ENCODE measurements at regions not wholly inside any gene's neighbourhood (a gene's known extent, or its start where the extent isn't known, plus 50 kb on each side); places are given as distances from the start of the nearest gene placed in this dataset.

GRCh38 chr1:244196571-244197285 lies 145.6 kb downstream of the ZBTB18 start:
- no peak for DNase-seq (ENCODE audit: low read depth in 2 of 2)

GRCh38 chr1:244197851-244198375 lies 146.8 kb downstream of the ZBTB18 start:
- no peak for DNase-seq (ENCODE audit: low read depth in 2 of 2)

DNA sequence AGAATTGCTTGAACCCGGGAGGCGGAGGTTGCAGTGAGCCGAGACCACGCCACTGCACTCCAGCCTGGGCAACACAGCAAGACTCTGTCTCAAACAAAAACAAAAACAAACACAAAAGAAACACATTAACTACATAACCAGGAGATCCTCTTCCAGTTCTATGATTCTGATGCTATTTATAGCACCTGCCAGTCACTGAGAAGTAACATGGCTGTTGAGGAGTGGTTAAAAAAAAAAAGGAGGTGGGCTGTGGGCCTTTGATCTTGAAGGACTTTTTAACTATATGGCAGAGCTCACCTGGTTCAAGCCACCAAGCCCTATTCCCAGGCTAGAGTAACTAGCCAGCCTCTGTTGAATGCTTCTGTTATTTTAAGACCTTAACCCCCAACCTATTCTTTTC lies 148.8 kb downstream of the ZBTB18 start:
- no peak for DNase-seq (ENCODE audit: low read depth in 2 of 2)

DNA sequence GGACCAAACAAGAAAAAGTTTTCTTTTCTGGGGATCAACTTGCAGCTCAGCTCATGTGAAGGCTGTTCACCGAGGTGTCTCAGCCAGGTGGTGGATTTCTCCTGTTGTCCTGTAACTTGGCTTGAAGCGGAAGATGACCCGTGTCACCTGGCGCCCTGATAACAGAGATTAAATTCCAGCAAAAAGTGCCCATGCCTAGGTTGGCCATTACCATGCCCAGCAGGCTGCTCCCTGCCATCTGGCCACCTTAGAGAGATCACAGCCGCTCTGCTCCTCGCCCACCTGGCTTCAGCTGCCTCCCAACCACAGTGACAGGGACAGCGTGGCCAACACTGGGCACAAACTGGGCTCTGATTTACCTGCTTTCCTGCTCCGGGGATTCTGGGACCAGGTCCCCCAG lies 149.5 kb downstream of the ZBTB18 start:
- DNase-seq (ENCODE audit: low read depth in 2 of 2) = no peak

DNA sequence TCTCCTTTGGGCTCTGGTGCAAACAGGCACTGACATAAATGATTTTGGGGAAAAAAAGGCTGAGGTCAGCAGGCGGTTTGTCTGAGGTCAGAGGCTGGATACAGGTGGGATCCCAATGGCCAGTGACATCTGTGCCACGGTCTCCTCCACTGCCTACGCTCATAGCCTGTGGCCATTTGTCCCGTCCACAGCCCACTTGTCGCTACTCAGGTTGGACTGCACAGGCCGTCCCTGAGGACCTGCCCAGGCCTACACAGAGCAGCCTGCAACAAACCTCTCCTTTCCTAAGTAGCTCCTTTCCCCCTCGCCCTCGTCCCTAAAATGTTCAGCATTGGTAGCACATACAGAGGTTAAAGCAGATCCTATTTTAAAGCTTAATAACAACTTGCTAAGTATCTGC lies 150.7 kb downstream of the ZBTB18 start:
- no peak for DNase-seq (ENCODE audit: low read depth in 2 of 2)

GRCh38 chr1:244204004-244204403 lies 152.9 kb downstream of the ZBTB18 start:
- no peak for DNase-seq (ENCODE audit: low read depth in 2 of 2)

DNA sequence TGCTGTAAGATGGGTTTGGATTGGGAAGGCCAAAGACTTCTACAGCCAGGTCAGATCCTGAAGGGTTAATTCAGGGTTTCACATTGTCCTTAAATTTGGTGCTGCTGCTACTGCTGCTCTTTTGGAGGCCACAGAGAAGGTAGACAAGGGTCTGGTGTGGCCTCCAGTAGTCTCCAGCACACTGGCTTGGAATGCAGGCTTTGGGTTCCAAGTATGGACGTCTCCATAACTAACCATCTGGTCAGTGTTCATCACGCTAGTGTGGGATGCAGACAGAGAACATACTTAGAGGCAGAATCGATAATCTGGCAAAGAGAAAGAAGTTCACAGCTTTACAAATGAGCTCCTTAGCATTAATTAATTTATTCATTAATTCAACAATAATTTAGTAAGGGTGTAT lies 154.1 kb downstream of the ZBTB18 start:
- DNase-seq (ENCODE audit: low read depth in 2 of 2) = no peak

- no peak for DNase-seq (ENCODE audit: low read depth in 2 of 2)
Measured at GRCh38 chr1:244205906-244206305, 154.8 kb downstream of the ZBTB18 start.

DNA sequence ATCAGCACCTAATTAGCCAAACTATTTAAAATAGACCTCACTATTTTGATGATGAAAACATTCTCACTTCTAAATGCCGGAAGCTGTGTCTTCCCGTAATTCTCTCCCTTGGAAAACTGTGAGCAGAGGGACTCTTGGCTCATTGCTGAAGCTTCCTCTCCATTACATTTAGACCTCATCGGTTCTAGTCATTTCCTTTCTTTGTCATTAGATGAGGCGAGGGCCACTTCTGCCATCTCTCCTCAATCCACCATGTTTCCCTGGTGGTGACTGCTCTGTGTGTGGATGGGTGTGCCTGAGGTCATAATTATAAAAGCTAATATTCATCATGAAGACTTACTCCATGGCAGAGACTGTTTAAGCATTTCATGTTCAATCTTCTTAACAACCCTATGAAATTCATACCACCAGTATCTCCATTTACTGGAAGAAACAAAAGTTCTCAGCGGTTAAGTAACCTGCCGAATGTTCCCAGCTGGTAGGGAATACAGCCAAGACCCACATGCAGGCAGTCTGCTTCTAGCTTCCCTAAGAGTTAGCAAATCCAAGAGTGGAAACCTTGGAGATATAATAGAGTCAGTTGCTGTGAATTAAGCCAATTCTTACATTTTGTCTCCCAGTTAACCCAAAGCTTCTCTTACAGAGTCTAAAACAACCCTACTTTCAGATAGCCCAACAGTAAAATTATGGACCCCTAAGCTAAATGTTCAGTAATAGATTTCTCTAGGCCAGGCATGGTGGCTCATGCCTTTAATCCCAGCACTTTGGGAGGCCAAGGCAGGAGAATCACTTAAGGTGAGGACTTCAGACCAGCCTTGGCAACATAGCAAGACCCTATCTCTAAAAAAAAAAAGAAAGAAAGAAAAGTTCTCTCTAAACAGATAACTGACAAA lies 156.2 kb downstream of the ZBTB18 start:
- DNase-seq (ENCODE audit: low read depth in 2 of 2) = no peak

DNA sequence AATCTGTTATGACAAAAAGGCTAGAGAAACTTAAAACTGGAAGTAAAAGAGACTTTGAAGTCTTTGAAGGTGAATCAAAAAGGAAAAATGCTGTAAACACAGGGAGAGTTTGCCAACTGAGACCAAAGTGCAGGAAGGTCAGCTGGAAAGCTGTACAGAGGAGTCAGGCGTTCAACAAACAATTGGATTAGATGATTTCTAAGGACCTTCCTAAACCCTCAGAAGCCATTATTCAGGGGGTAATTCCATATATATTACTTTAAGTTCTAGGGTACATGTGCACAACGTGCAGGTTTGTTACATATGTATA lies 156.8 kb downstream of the ZBTB18 start:
- DNase-seq (ENCODE audit: low read depth in 2 of 2) = no peak

- no peak for DNase-seq (ENCODE audit: low read depth in 2 of 2)
Measured at GRCh38 chr1:244209955-244210354, 158.9 kb downstream of the ZBTB18 start.

GRCh38 chr1:244210884-244211558 lies 159.9 kb downstream of the ZBTB18 start:
- no peak for DNase-seq (ENCODE audit: low read depth in 2 of 2)

DNA sequence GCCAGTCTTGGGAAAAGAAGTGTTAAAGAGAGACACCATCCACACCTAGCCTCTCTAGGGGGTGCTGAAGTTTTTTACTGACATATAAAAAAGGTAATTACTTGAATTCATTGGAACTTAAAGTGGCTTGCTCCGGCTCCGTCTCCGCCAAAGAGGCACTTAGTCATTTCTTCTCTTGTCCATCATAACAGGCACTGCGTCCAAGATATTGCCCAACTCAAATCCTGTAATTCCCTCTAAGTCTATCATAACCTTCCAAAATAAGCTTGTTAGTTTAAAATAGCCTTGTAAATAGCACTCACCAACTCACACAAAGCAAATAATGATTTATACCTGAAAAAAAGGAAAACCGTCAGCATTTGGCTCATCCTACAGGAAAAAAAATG lies 160.5 kb downstream of the ZBTB18 start:
- no peak for DNase-seq (ENCODE audit: low read depth in 2 of 2)

DNA sequence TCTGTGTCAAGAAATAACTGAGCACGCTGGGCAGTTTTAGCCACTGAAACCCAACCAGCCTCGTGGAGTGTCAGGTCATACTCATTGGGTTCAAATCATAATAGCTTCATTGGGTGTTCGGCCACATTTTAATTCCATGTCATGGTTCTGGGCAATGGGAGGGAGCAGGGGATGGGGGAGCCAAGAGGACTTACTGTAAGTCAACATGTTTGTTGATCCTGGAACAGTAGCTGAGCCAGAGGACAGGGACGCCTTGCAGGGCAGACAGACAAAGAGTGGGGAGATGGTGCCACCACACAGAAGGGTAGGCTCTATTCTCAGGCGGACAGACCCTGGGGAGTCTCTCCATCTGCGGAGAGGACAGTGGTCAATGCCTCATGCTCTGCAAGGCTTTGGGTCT lies 161.1 kb downstream of the ZBTB18 start:
- DNase-seq (ENCODE audit: low read depth in 2 of 2) = no peak

GRCh38 chr1:244212797-244213475 lies 161.9 kb downstream of the ZBTB18 start:
- DNase-seq (ENCODE audit: low read depth in 2 of 2) = no peak

DNA sequence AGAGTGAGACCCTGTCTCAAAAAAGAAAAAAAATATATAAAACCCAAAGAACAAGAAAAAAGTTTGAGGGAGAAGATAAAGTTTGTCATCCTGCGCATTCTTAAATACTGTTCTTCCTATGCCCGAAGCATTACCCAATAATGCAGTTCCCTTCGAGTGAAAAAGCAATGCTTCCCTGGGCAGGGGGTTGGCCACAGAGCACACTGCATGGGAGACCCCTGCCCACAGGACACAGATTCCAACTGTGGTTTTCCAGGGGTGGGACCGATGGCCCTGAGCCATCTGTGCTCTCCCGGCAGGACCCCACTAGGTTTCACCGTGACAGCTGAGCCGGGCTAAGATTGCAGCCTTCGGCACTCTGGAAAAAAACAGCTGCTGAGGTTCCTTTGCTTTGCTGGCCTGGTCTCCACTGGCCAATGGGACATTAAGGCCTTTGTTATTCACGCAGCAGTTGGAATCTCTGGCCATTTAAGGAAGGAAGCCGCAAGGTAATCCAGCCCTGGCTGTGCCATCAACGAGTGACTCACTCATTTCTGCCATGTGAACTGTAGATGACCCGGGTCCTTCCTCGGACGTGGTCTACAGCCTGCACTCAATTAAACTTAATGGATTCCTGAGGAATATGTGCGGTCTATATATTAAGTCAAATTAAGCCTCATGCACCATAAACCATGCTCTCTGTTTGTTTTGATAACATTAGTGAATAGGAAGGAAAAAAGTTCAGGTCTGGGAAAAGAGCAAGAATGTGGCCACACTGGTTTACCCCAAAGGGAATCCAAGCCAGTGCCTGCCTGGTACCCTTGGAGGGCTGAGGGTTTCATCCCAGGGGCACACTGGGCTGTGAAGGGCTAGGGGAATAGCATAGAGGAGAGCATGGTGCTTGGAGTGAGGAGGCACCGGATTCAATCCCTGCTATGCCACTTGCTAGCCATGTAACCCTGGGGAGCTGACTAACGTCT lies 163.2 kb downstream of the ZBTB18 start:
- no peak for DNase-seq (ENCODE audit: low read depth in 2 of 2)

DNA sequence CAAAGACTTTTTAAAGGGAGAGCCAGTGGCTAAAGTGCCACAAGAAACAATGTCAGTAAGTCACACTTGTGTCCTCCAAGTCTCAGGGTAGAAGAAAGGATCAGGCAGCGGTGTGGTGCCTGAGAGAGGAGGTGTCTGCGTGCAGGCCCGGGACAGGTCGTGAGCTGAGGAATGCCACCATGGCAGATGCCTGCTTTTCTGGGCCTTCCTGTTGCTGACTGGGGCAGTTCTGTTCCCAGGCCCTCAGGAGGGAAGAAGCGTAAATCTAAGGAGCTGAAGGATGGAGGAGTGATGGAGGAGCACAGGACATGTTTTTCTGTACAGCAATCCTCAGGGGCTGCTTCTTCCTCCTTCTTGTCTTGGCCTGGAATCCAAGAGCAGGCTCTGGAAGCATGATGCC lies 165.8 kb downstream of the ZBTB18 start:
- no peak for DNase-seq (ENCODE audit: low read depth in 2 of 2)

DNA sequence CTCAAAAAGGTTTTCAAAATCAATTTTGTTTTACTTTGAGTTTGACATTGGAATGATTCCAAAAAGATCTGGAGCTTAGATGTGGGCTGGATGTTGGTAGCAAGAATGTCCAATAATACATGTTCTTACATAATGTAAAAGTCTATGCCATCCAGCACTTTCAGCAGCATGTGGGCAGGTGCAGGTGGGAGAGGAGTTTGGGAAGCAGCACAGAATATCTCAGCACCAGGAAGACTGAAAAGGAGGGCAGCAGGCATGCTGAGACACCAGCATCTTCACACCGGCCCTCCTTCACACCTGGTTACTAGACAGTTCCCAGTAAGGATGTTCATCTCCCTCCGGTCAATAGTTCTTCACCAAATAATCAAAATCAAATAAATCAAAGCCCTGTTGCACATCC lies 166.6 kb downstream of the ZBTB18 start:
- no peak for DNase-seq (ENCODE audit: low read depth in 2 of 2)

DNA sequence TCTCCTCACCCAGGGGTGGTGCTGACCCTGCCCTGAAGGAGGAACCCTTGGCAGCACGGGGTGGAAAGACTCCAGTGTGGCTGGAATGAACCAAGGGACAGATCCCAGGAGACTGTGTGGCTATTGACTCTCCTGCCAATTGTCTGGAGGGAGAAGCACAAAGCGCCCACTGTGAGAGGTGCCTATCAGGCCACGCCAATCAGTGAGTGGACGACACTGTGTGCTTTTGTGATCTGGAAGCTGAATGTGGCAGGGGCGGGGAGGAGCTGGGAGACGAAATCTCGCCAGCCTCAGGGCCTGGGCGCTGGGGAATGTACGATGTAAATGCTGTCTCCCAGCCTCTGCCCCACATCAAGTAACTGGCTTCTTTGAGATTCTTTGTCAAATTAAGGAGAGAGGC lies 167.1 kb downstream of the ZBTB18 start:
- DNase-seq (ENCODE audit: low read depth in 2 of 2) = no peak

DNA sequence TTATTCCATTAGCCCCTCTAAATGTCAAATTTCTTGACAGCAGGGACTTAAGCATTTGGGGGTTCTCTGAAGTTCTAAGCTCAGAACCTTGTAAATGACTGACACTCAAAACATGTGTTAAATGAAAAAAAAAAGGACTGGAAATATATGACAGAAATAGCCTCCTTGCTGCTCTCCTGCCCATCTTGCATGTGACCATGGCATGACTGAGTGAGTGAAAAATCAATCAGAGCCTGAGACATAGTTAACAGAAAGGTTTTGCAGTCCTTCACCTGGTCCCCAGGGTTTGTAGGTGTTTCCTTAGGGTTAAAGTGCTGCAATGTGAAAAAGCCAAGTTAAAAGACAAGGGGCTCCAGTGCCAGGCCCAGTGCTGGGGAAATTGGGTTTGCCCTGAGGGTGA lies 168.1 kb downstream of the ZBTB18 start:
- DNase-seq (ENCODE audit: low read depth in 2 of 2) = no peak

DNA sequence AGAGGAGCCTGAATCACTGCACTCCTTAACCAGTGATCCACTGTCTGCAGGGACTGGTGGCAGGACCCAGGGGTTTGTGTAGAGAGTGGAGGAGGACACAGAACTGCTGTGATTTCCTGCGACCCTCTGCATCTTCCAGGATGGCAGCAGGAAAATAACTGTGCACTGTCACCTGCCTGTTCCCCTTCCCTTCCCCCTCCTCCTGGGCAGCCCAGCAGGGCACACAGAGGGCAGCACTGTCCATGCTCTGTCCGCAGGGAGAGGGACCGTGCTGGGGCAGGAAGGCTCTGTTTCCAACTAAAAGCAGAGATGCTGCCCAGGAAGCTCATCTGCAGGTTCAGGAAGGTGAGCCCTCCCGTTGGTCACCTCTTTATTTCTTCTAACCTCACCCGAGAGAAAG lies 168.7 kb downstream of the ZBTB18 start:
- no peak for DNase-seq (ENCODE audit: low read depth in 2 of 2)

All from stimulated activated CD4-positive, alpha-beta T cell treated with anti-CD3 and anti-CD28 coated beads, Interleukin-12 subunit alpha, Interleukin-12 subunit beta, amount 100 ng/mL, for 24 hours (primary cell).